Stimulated activated naive B cell treated with anti-CD40 and anti-IgM and Interleukin-4, amounts not matched to agents 10 μg/mL and 1 μg/mL and 100 μg/mL, for 72 hours (primary cell): ENCODE measurements at regions not wholly inside any gene's neighbourhood (a gene's known extent, or its start where the extent isn't known, plus 50 kb on each side); places are given as distances from the start of the nearest gene placed in this dataset.
A peak's percentile ranks its signal among the peaks of the same experiment; 100 is the strongest.

Source experiments
- ATAC-seq, 2 donors: fragments of 150-1000 bp; cut with Tn5 transposase; replicated peaks; 2 replicates each; pipeline ENCODE4 v1.10.0; 2021; ENCODE audit warnings: moderate library complexity in 1 of 2
- DNase-seq: peaks from one replicate; pipeline ENCODE4 v3.0.0; 2021
- H3K27ac Mint-ChIP-seq: one replicate; pipeline ENCODE4 v1.8.0; 2022; ENCODE audit warnings: mild to moderate bottlenecking, mixed read lengths
- H3K27me3 Mint-ChIP-seq, 2 donors: one replicate each; pipeline ENCODE4 v1.8.0; 2022; ENCODE audit warnings: mixed read lengths in 2 of 2
- H3K36me3 Mint-ChIP-seq, 2 donors: one replicate each; pipeline ENCODE4 v1.8.0; 2022; ENCODE audit warnings: mixed read lengths in 2 of 2, mild to moderate bottlenecking in 1 of 2
- H3K4me1 Mint-ChIP-seq, 2 donors: one replicate each; pipeline ENCODE4 v1.8.0; 2022; ENCODE audit warnings: mixed read lengths in 2 of 2, mild to moderate bottlenecking in 1 of 2
- H3K4me3 Mint-ChIP-seq, 2 donors: one replicate each; pipeline ENCODE4 v1.8.0; 2022; ENCODE audit warnings: mild to moderate bottlenecking in 2 of 2, mixed read lengths in 2 of 2, moderate library complexity in 1 of 2
- H3K9me3 Mint-ChIP-seq, 2 donors: one replicate each; pipeline ENCODE4 v1.8.0; 2022; ENCODE audit warnings: mixed read lengths in 2 of 2, mild to moderate bottlenecking in 1 of 2

DNA sequence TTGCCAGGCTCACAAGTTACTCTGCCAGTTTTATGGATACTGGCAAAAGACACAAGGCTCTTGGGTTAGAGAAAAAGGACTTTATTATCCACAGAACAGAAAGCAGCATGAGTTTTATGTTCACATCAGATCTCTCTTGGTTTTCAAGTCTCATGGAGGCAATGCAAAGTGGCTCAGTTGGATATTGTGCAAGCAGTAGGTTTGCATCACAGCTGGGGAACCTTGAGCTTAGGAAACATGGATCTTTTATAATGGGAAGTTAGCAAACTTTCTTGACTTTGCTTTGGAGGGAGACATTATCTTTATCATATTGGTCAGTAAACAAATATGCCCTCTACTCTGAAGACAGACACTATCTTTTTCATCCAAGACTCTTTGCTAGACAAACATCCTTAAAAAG lies 109.2 kb upstream of the GRPR start:
- Mint-ChIP-seq H3K36me3 (no peaks in the 10 kb centered on the region), H3K9me3 (no peaks in the 10 kb centered on the region), H3K4me1 (no peaks in the 10 kb centered on the region), H3K4me3 (no peak overlapping the region), H3K27ac (no peak overlapping the region), H3K27me3 (peaks cover 0 to 8% of the 10 kb centered on the region in 2 donors)
- ATAC-seq = no peak
- no peak for DNase-seq

DNA sequence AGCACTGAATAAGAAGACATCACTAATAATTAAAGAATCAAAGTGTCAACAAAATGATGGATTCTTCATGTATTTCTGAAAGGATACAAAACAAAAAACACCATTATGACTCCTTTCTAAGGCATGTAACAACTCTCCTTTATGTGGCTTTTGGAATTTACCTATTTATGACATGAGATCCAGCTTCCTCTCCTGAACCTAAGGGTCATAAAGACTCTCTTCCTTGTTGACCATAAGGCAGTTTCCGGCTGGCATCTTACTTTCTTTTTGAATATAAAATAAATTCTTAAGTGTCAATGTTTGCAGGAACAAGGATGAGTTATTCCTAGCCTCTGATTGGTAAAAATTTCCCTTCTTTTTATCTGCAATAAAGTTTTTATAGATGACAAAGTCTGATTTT lies 111.1 kb upstream of the GRPR start:
- no peak overlapping the region for H3K4me3 Mint-ChIP-seq
- ATAC-seq = no peak
- H3K4me1 Mint-ChIP-seq = peaks cover 0 to under 1% of the 10 kb centered on the region in 2 donors
- H3K9me3 Mint-ChIP-seq = no peaks in the 10 kb centered on the region
- peaks cover 0 to 10% of the 10 kb centered on the region in 2 donors for H3K27me3 Mint-ChIP-seq
- DNase-seq = no peak
- no peaks in the 10 kb centered on the region for H3K36me3 Mint-ChIP-seq
- H3K27ac Mint-ChIP-seq = no peak overlapping the region

DNA sequence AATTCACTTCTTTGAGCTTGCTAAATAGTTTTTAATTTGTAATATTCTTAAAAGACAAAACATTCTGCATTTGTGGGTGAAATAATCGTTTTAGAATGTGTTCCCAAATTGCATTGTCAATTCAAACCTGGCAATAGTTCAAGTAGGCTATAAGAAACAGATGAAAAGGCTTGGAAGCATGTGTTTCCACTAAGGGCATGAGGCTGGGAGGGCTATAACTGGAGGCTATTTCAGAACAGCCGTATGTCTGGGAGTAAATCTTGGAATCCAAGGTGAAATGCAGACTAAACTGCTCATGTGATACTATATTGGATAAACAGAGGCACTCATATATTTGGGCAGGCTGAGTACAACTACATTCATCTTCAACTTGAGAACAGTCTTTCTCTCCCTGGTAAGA lies 117.4 kb upstream of the GRPR start:
- peaks cover 0 to under 1% of the 10 kb centered on the region in 2 donors for H3K36me3 Mint-ChIP-seq
- H3K27me3 Mint-ChIP-seq = peaks cover 0 to 21% of the 10 kb centered on the region in 2 donors
- H3K4me1 Mint-ChIP-seq = peaks cover 0 to 2% of the 10 kb centered on the region in 2 donors
- no peak overlapping the region for H3K4me3 Mint-ChIP-seq
- H3K27ac Mint-ChIP-seq = no peak overlapping the region
- DNase-seq = no peak
- H3K9me3 Mint-ChIP-seq = no peaks in the 10 kb centered on the region
- ATAC-seq = no peak

- Mint-ChIP-seq H3K36me3 (peaks cover 0 to 1% of the 10 kb centered on the region in 2 donors), H3K4me3 (no peak overlapping the region), H3K9me3 (no peaks in the 10 kb centered on the region), H3K4me1 (peaks cover 0 to 5% of the 10 kb centered on the region in 2 donors), H3K27ac (no peak overlapping the region), H3K27me3 (peaks cover 0 to 18% of the 10 kb centered on the region in 2 donors)
- ATAC-seq (no peak), DNase-seq (no peak)
These were observed 121.2 kb upstream of the GRPR start for GRCh38 chrX:16002185-16002584.

- H3K4me1 Mint-ChIP-seq = peaks cover 0 to 5% of the 10 kb centered on the region in 2 donors
- peaks cover 0 to 9% of the 10 kb centered on the region in 2 donors for H3K27me3 Mint-ChIP-seq
- no peaks in the 10 kb centered on the region for H3K9me3 Mint-ChIP-seq
- H3K36me3 Mint-ChIP-seq = peaks cover 0 to 1% of the 10 kb centered on the region in 2 donors
- DNase-seq (no peak), ATAC-seq (peak in 1 of 2 donors; percentile 54)
- H3K4me3 Mint-ChIP-seq = no peak overlapping the region
- H3K27ac Mint-ChIP-seq = no peak overlapping the region
These were observed 125.0 kb upstream of the GRPR start for GRCh38 chrX:15998350-15998749.

DNA sequence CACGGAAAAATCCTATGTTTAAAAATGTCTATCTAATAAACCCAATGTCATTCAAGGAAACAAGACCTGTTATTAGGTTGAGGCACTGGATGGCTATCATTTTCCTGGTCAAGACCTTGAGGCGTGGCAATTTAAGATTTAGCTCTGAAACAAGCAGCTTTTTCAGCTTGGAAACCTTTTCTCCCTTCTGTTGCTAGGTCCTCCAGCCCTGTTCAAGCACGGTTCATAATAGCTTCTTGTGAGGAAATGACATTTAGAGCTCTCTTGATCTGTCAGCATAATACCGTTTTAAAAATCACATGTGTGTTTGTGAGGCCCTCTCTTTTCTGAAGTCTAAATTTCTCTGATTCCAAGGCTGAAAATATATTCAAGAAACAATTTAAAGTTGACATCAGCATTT lies 133.6 kb upstream of the GRPR start:
- peaks cover 0 to 11% of the 10 kb centered on the region in 2 donors for H3K27me3 Mint-ChIP-seq
- H3K4me3 Mint-ChIP-seq = peak overlapping the region in 1 of 2 donors; percentile 55
- peaks cover 0 to 8% of the 10 kb centered on the region in 2 donors for H3K36me3 Mint-ChIP-seq
- H3K27ac Mint-ChIP-seq = peak overlapping the region; percentile 75
- H3K9me3 Mint-ChIP-seq = peaks cover 3 to 5% of the 10 kb centered on the region in 2 donors
- ATAC-seq (peak in 1 of 2 donors; percentile 16), DNase-seq (no peak)
- peaks cover 19 to 29% of the 10 kb centered on the region in 2 donors for H3K4me1 Mint-ChIP-seq

DNA sequence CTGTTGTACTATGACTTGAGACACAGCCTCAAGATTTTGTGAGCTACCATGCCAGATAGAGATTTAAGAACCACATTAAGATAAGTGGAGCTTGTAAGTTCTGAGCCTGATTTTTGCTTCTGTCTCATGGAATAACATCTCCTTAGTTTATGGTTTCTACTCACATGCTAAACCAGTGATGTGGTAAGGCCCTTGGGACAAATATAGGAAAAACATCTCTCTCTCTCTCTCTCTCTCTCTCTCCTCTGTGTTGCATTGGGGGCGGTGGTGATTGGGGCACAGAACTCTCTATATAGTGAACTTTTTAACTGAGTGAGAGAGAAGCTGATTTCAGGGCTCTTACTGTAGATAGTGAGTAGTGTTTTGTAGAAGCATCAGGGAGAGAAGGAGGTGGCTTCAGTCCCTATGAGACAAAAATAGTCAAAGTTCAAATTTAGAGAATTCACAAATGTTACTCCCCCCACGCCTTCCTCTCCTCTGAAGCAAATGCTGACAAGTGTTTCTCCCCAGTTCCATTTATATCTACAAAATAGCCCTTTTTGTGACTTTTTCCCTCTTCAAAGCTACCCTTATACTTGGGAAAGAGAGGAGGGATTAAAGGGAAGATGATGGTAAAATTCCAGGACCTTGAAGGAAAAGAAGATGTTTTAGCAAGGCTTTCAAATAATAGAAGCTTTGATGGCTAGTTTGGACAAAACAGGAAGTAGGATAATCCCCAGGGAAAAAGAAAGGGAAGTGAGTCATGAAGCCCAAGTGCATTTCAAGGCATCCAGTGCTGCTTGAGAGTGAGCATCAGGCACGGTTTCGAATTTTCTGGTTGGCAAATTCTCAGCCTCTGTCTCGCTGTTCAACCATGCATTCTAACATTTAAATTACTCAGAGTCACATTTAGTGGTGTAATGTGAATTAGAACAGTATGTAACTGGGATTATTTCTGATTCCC lies 134.3 kb upstream of the AP1S2 start:
- Mint-ChIP-seq H3K36me3 (peaks cover 0 to 8% of the 10 kb centered on the region in 2 donors), H3K27me3 (peaks cover 0 to 6% of the 10 kb centered on the region in 2 donors), H3K27ac (peak overlapping the region; percentile 80), H3K9me3 (peaks cover 3 to 5% of the 10 kb centered on the region in 2 donors), H3K4me3 (peak overlapping the region; percentile 66 to 71), H3K4me1 (peaks cover 19 to 29% of the 10 kb centered on the region in 2 donors)
- ATAC-seq (peak; percentile 85 to 92), DNase-seq (peak; percentile 36)

- DNase-seq = peak; percentile 4
- H3K36me3 Mint-ChIP-seq = peaks cover 0 to 8% of the 10 kb centered on the region in 2 donors
- ATAC-seq = peak; percentile 44 to 48
- no peak overlapping the region for H3K4me3 Mint-ChIP-seq
- H3K9me3 Mint-ChIP-seq = peaks cover 3 to 5% of the 10 kb centered on the region in 2 donors
- peaks cover 0 to 6% of the 10 kb centered on the region in 2 donors for H3K27me3 Mint-ChIP-seq
- peak overlapping the region; percentile 15 for H3K27ac Mint-ChIP-seq
- peaks cover 19 to 28% of the 10 kb centered on the region in 2 donors for H3K4me1 Mint-ChIP-seq
These were observed 131.3 kb upstream of the AP1S2 start for GRCh38 chrX:15985937-15986336.

GRCh38 chrX:15983034-15983433 lies 128.4 kb upstream of the AP1S2 start:
- ATAC-seq (no peak), DNase-seq (no peak)
- Mint-ChIP-seq H3K36me3 (peaks cover 0 to 4% of the 10 kb centered on the region in 2 donors), H3K27me3 (no peaks in the 10 kb centered on the region), H3K4me1 (peaks cover 5 to 13% of the 10 kb centered on the region in 2 donors), H3K9me3 (peaks cover 3 to 5% of the 10 kb centered on the region in 2 donors), H3K4me3 (no peak overlapping the region), H3K27ac (no peak overlapping the region)

DNA sequence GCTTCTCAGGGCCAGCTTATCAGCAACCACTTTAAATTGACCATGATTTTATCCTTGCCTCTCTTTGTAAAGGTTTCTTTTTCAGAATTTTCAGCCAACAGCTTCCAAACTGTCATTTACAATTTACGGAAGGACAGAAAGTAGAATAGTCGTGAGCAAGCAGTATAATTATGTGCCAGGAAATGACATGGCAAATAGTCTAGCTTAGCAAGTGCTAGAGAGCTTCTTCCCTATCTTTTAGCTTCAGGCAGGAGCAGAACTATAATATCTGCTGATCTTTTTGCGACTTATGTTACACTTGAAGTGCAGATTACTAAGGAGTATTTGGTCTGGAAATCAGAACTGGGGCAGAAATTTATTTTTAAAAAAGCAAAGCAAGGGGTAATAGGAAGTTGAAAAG lies 123.0 kb upstream of the AP1S2 start:
- Mint-ChIP-seq H3K4me1 (peaks cover 15 to 32% of the 10 kb centered on the region in 2 donors), H3K9me3 (no peaks in the 10 kb centered on the region), H3K36me3 (no peaks in the 10 kb centered on the region), H3K27ac (no peak overlapping the region), H3K4me3 (no peak overlapping the region), H3K27me3 (peaks cover 0 to 10% of the 10 kb centered on the region in 2 donors)
- DNase-seq (no peak), ATAC-seq (no peak)

DNA sequence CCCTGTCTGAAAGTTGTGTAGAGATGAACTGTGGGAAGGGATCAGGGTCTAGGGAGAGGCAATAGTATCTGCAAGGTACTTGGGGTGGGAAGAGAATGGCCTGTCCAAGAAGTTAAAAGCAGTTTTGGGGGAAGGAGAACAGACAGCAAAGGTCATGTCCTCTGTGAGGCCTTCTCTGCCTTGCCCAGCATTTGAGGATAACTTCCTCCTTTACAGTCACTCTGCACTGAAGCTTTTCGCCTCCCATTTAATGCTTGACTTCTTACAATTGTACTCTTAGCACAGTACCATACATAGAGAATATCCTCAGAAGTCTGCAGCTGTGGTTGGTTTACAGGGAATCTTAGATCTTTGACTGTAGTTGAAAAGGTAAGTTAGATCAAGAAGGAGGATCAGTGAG lies 121.8 kb upstream of the AP1S2 start:
- Mint-ChIP-seq H3K36me3 (no peaks in the 10 kb centered on the region), H3K4me3 (no peak overlapping the region)
- DNase-seq = no peak

GRCh38 chrX:15973946-15974345 lies 119.3 kb upstream of the AP1S2 start:
- Mint-ChIP-seq H3K27ac (no peak overlapping the region), H3K4me1 (peaks cover 17 to 37% of the 10 kb centered on the region in 2 donors), H3K4me3 (no peak overlapping the region), H3K36me3 (no peaks in the 10 kb centered on the region), H3K9me3 (no peaks in the 10 kb centered on the region), H3K27me3 (peaks cover 0 to 10% of the 10 kb centered on the region in 2 donors)
- DNase-seq (no peak), ATAC-seq (no peak)

More for the DNA sequence above, 121.8 kb upstream of the AP1S2 start:
- no peaks in the 10 kb centered on the region for H3K9me3 Mint-ChIP-seq
- no peak for ATAC-seq
- peaks cover 0 to 10% of the 10 kb centered on the region in 2 donors for H3K27me3 Mint-ChIP-seq
- H3K27ac Mint-ChIP-seq = no peak overlapping the region
- H3K4me1 Mint-ChIP-seq = peaks cover 17 to 37% of the 10 kb centered on the region in 2 donors

DNA sequence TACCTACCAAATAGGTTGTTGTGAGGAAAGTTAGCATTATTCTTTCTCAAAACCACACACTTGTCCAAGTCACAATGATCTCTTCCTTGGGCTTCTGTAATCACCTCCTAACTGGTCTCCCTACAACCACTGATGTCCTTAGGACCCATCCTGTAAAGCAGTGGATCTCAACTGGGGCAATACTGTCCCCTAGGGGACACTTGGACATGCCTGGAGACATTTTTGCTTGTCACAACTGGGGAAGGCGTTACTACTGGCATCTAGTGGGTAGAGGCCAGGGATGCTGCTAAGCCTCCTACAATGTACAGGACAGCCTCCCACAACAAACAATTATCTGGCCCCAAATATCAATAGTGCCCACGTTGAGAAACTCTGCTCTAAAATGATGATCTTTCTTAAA lies 118.7 kb upstream of the AP1S2 start:
- no peaks in the 10 kb centered on the region for H3K9me3 Mint-ChIP-seq
- no peaks in the 10 kb centered on the region for H3K36me3 Mint-ChIP-seq
- DNase-seq (peak; percentile 46), ATAC-seq (peak; percentile 74 to 89)
- H3K4me3 Mint-ChIP-seq = no peak overlapping the region
- H3K27me3 Mint-ChIP-seq = peaks cover 0 to 10% of the 10 kb centered on the region in 2 donors
- H3K4me1 Mint-ChIP-seq = peaks cover 17 to 37% of the 10 kb centered on the region in 2 donors
- no peak overlapping the region for H3K27ac Mint-ChIP-seq

DNA sequence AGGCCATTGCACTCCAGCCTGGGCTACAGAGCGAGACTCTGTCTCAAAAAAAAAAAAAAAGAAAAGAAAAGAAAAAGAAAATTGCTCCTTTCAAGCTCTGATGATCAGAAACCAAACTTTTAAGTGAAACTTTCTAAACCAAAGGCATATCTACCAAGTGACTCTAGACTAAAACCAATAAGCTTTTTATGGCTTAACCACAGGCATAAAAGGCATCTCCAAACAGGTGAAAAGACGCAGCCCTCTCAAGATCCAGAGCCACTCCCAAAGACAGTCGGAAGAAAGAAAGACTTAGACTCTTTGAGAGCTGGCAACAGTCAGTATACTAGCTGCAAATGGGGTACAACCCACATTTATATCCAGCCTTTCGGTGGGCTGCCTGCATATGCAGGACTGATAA lies 117.1 kb upstream of the AP1S2 start:
- ATAC-seq (no peak), DNase-seq (no peak)
- Mint-ChIP-seq H3K4me1 (peaks cover 14 to 25% of the 10 kb centered on the region in 2 donors), H3K9me3 (no peaks in the 10 kb centered on the region), H3K4me3 (no peak overlapping the region), H3K27me3 (peaks cover 0 to 10% of the 10 kb centered on the region in 2 donors), H3K36me3 (no peaks in the 10 kb centered on the region), H3K27ac (no peak overlapping the region)

GRCh38 chrX:15963858-15964257 lies 109.2 kb upstream of the AP1S2 start:
- Mint-ChIP-seq H3K4me3 (no peak overlapping the region), H3K4me1 (peaks cover 0 to 2% of the 10 kb centered on the region in 2 donors), H3K27ac (no peak overlapping the region), H3K27me3 (peaks cover 0 to 17% of the 10 kb centered on the region in 2 donors), H3K36me3 (no peaks in the 10 kb centered on the region), H3K9me3 (no peaks in the 10 kb centered on the region)
- DNase-seq (no peak), ATAC-seq (no peak)
